K562 (cell line): ENCODE measurements at regions not wholly inside any gene's neighbourhood (a gene's known extent, or its start where the extent isn't known, plus 50 kb on each side); places are given as distances from the start of the nearest gene placed in this dataset.

Source experiments
- ATAC-seq: fragments of 200-7000 bp; cut with Tn5 transposase; 3 replicates; pipeline ENCODE4 v1.9.1; 2020; ENCODE audit warnings: moderate library complexity
- BruUV-seq: library from RNA; stranded (reverse); fragments of 400-500 nt; replicated peaks from 2 replicates; lab custom pipeline; 2021; lab: Mats Ljungman, UMichigan
- CTCF ChIA-PET: fragments of 300-600 bp; formaldehyde crosslinking; extraction: SDS; loops from one replicate; lab custom pipeline; 2021; ENCODE audit warnings: low intra/inter-chr PET ratio; lab: Yijun Ruan, JAX
- POLR2A ChIA-PET: fragments of 300-600, 350-650 bp; sonication (Branson Sonifier 250); formaldehyde crosslinking; extraction: SDS; loops from one replicate; lab custom pipeline; 2021; ENCODE audit warnings: antibody characterized with exemption, inconsistent platforms; lab: Yijun Ruan, JAX
- DNase-seq, 4 experiments: peaks; one replicate each; pipeline versions ENCODE4 v3.0.0 to v3.0.0-alpha.2; 2011 to 2018; ENCODE audit warnings: low spot score in 3 of 4, mixed read lengths in 3 of 4; ENCODE audit errors: extremely low read depth in 1 of 4
- FAIRE-seq: peaks from 2 replicates; lab custom pipeline; 2011; peaks lifted over from hg19 to GRCh38; lab: Jason Lieb, UNC
- H2AFZ ChIP-seq: 2 replicates; pipeline ENCODE4 v1.6.0; 2011; ENCODE audit warnings: low read depth, low read length, control low read depth, inconsistent platforms
- H3K27ac ChIP-seq: fragments of 200-600 bp; 3 replicates; pipeline ENCODE4 v1.8.0; 2011; ENCODE audit warnings: low read depth, mild to moderate bottlenecking, control low read depth, inconsistent platforms, low read length, moderate library complexity, mixed read lengths; ENCODE audit errors: extremely low read depth
- H3K27me3 ChIP-seq, 2 experiments: fragments of 300-600 bp in 1 of 2; 2 replicates in 1 of 2; 3 replicates in 1 of 2; pipeline versions ENCODE4 v1.6.0 to v1.8.0; 2011; ENCODE audit warnings: inconsistent platforms in 2 of 2, low read length in 2 of 2, mild to moderate bottlenecking in 1 of 2, mixed read lengths in 1 of 2, moderate library complexity in 1 of 2; ENCODE audit not compliant: control insufficient read depth in 2 of 2, insufficient read depth in 2 of 2
- H3K36me3 ChIP-seq: fragments of 300-600 bp; 3 replicates; pipeline ENCODE4 v1.8.0; 2011; ENCODE audit warnings: mild to moderate bottlenecking, low read length, inconsistent platforms; ENCODE audit not compliant: control insufficient read depth, insufficient read depth
- H3K4me1 ChIP-seq, 2 experiments: fragments of 200-600 bp in 1 of 2; replicated peaks in 1 of 2; 2 replicates in 1 of 2; 3 replicates in 1 of 2; pipeline versions ENCODE4 v1.5.1 to v1.8.0; 2011; ENCODE audit warnings: inconsistent platforms in 2 of 2, low read length in 2 of 2, mild to moderate bottlenecking in 1 of 2, mixed read lengths in 1 of 2, moderate library complexity in 1 of 2; ENCODE audit not compliant: control insufficient read depth in 2 of 2, insufficient read depth in 2 of 2
- H3K4me2 ChIP-seq: 2 replicates; pipeline ENCODE4 v1.6.1; 2011; ENCODE audit warnings: low read length, control low read depth, inconsistent platforms, mixed read lengths; ENCODE audit not compliant: insufficient read depth
- H3K4me3 ChIP-seq: fragments of 200-600 bp; sonication (generic), shearing (Covaris generic); 2 replicates; pipeline ENCODE4 v1.5.1; 2016; ENCODE audit warnings: control low read depth, inconsistent platforms
- H3K79me2 ChIP-seq: fragments of 200-600 bp; 3 replicates; pipeline ENCODE4 v1.8.0; 2011; ENCODE audit warnings: low read length, inconsistent platforms; ENCODE audit not compliant: control insufficient read depth, insufficient read depth
- H3K9ac ChIP-seq, 2 experiments: 2 replicates each; pipeline versions ENCODE4 v1.6.0 to v1.6.1; 2011; ENCODE audit warnings: low read depth in 2 of 2, low read length in 2 of 2, control low read depth in 1 of 2, inconsistent platforms in 1 of 2, mild to moderate bottlenecking in 1 of 2, mixed read lengths in 1 of 2; ENCODE audit not compliant: insufficient read depth in 1 of 2
- H3K9me1 ChIP-seq: one replicate; pipeline ENCODE4 v1.6.0; 2011; ENCODE audit warnings: inconsistent platforms, mild to moderate bottlenecking, low read length, moderate library complexity; ENCODE audit not compliant: control insufficient read depth, insufficient read depth
- H3K9me3 ChIP-seq: replicated peaks from 2 replicates; pipeline ENCODE4 v1.5.1; 2011; ENCODE audit warnings: low read depth, low read length, inconsistent platforms; ENCODE audit not compliant: control insufficient read depth, insufficient read depth
- H4K20me1 ChIP-seq: replicated peaks from 2 replicates; pipeline ENCODE4 v1.6.1; 2011; ENCODE audit warnings: low read length, inconsistent platforms, mixed read lengths; ENCODE audit not compliant: control insufficient read depth, insufficient read depth
- DIDO1 ChIP-seq: fragments of 450-650 bp; IDR thresholded peaks from 2 replicates; pipeline ENCODE4 v1.6.1; 2016; ENCODE audit warnings: low read depth, missing biosample characterization, missing genetic modification characterization
- MTA3 ChIP-seq: fragments of 450-650 bp; formaldehyde crosslinking; IDR thresholded peaks from 2 replicates; pipeline ENCODE4 v1.6.1; 2017; ENCODE audit warnings: mild to moderate bottlenecking, borderline replicate concordance
- SRSF3 ChIP-seq: fragments of 200-400 bp; formaldehyde crosslinking; IDR thresholded peaks from 2 replicates; pipeline ENCODE4 v1.6.1; 2016; ENCODE audit warnings: mild to moderate bottlenecking, low read length, moderate library complexity; ENCODE audit not compliant: insufficient read depth
- TAF9B ChIP-seq: fragments of 450-650 bp; IDR thresholded peaks from 2 replicates; pipeline ENCODE4 v1.6.1; 2018; ENCODE audit warnings: mild to moderate bottlenecking; ENCODE audit not compliant: partially characterized antibody
- TEAD1 ChIP-seq, 2 experiments: fragments of 450-650 bp in 1 of 2; sonication (generic) in 1 of 2; formaldehyde crosslinking; IDR thresholded peaks; 2 replicates each; pipeline versions ENCODE4 v1.4.0 to v1.8.0; 2020 to 2022; ENCODE audit warnings: mild to moderate bottlenecking in 2 of 2, missing genetic modification reagents in 1 of 2
- ZNF124 ChIP-seq: sonication (generic); formaldehyde crosslinking; IDR thresholded peaks from 2 replicates; pipeline ENCODE4 v1.8.1; 2022; ENCODE audit warnings: missing genetic modification reagents
- ZNF583 ChIP-seq: fragments of 250-450 bp; sonication (Bioruptor Pico); IDR thresholded peaks from 2 replicates; pipeline ENCODE4 v1.4.0; 2020
- ZNF586 ChIP-seq: fragments of 450-650 bp; formaldehyde crosslinking; conservative IDR thresholded peaks from 2 replicates; pipeline ENCODE4 v1.4.0; 2020; ENCODE audit warnings: mild to moderate bottlenecking, moderate library complexity
- WGBS: fragments of 100-300 bp; shearing (Covaris generic); methylation state at CpG from one replicate; pipeline ENCODE4 v1.1.6; 2016; ENCODE audit warnings: low coverage, mixed read lengths; ENCODE audit not compliant: insufficient coverage; ENCODE audit errors: missing lambda C conversion rate; 5-methylcytosine and 5-hydroxymethylcytosine counted together
- in situ Hi-C: fragments of 300-500 bp; cut with MboI; formaldehyde crosslinking; loops from 4 replicates; pipeline ENCODE4 v1.15.0; 2018; ENCODE audit warnings: inconsistent platforms, mixed read lengths
- intact Hi-C: fragments of 100-400 bp; cut with micrococcal nuclease; formaldehyde crosslinking; loops from 2 replicates; pipeline ENCODE4 v1.14.2; 2022

DNA sequence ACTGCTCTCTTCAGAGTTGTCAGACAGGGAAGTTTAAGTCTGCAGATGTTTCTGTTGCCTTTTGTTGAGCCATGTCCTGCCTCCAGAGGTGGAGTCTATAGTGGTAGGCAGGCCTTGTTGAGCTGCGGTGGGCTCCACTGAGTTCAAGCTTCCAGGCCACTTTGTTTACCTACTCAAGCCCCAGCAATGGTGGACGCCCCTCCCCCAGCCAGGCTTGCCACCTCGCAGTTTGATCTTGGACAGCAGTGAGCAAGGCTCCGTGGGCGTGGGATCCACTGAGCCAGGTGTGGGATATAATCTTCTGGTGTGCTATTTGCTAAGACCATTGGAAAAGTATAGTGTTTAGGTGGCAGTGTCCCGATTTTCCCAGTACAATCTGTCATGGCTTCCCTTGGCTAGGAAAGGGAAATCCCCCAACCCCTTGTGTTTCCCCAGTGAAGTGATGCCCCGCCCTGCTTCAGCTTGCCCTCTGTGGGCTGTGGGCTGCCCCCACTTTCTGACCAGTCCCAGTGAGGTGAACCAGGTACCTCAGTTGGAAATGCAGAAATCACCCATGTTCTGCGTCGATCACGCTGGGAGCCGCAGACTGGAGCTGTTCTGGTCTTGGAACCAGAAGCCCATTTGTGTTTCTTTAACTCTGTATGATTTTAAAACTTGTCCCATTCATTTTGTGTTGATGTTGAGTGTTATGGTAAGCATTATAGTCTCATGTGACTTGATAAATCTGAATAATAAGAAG, 89.2 kb upstream of the CALCR start:
- intact Hi-C loops: no loop called here
- Histone ChIP-seq H3K4me2 (no peak overlapping the region), H3K79me2 (no peaks in the 10 kb centered on the region), H3K9me3 (no peaks in the 10 kb centered on the region), H4K20me1 (no peaks in the 10 kb centered on the region), H3K9ac (no peak overlapping the region), H3K9me1 (no peaks in the 10 kb centered on the region), H3K27me3 (no peaks in the 10 kb centered on the region), H3K27ac (no peak overlapping the region), H3K4me1 (no peaks in the 10 kb centered on the region), H2AFZ (no peak overlapping the region), H3K36me3 (no peaks in the 10 kb centered on the region), H3K4me3 (no peak overlapping the region)
- 34% methylated on average over 11 of the region's 11 CpGs for WGBS
- ATAC-seq (no peak), FAIRE-seq (no peak), DNase-seq (no peak)
- CTCF ChIA-PET: no interaction called here
- no TSS peak for BruUV-seq
- POLR2A ChIA-PET: no interaction called here
- in situ Hi-C loops: no loop called here
- TF ChIP-seq DIDO1 (tag) (no peak), TEAD1 (CRISPR knock-in tag; IDR thresholded peaks at IDR 0.05) (no peak), ZNF124 (CRISPR knock-in tag) (no peak), ZNF586 (CRISPR knock-in tag) (no peak), ZNF583 (CRISPR knock-in tag) (no peak), MTA3 (no peak), SRSF3 (no peak), TAF9B (no peak)
